A549 (cell line): ENCODE measurements at regions not wholly inside any gene's neighbourhood (a gene's known extent, or its start where the extent isn't known, plus 50 kb on each side); places are given as distances from the start of the nearest gene placed in this dataset.

Experiments used
- ATAC-seq, 2 experiments: fragments of 200-7000 bp in 1 of 2; fragments of >200 bp in 1 of 2; cut with Nextera tagmentation in 1 of 2; cut with Tn5 transposase in 1 of 2; 3 replicates each; pipeline versions ENCODE4 v1.8.0 to v1.9.1; 2018 to 2020; ENCODE audit warnings: mild to moderate bottlenecking in 1 of 2, moderate library complexity in 1 of 2
- CTCF ChIA-PET: fragments of 300-600 bp; sonication (Branson Sonifier 250); formaldehyde crosslinking; extraction: SDS; loops from one replicate; lab custom pipeline; 2021; ENCODE audit warnings: antibody characterized with exemption, inconsistent platforms; lab: Yijun Ruan, JAX
- POLR2A ChIA-PET: fragments of 350-600 bp; formaldehyde crosslinking; extraction: SDS; loops from one replicate; lab custom pipeline; 2021; ENCODE audit warnings: antibody characterized with exemption, inconsistent platforms; lab: Yijun Ruan, JAX
- DNase-seq, 2 experiments: peaks; one replicate each; pipeline versions ENCODE4 v3.0.0 to v3.0.0-alpha.2; 2011 to 2016; ENCODE audit warnings: low read depth in 1 of 2, low spot score in 1 of 2
- FAIRE-seq: peaks from 2 replicates; lab custom pipeline; 2011; peaks lifted over from hg19 to GRCh38; lab: Jason Lieb, UNC
- H3K27ac ChIP-seq, 2 experiments: fragments of >200 bp; sonication (Bioruptor Twin); formaldehyde crosslinking; 3 replicates each; pipeline ENCODE4 v1.5.1; 2016 to 2017
- H3K4me1 ChIP-seq: fragments of >200 bp; sonication (Bioruptor Twin); formaldehyde crosslinking; 3 replicates; pipeline ENCODE4 v1.6.1; 2016
- H3K4me2 ChIP-seq: fragments of >200 bp; sonication (Bioruptor Twin); formaldehyde crosslinking; 3 replicates; pipeline ENCODE4 v1.6.1; 2016
- H3K4me3 ChIP-seq: fragments of >200 bp; sonication (Bioruptor Twin); formaldehyde crosslinking; 3 replicates; pipeline ENCODE4 v1.5.1; 2016
- H3K9me3 ChIP-seq: fragments of >200 bp; sonication (Bioruptor Twin); formaldehyde crosslinking; 3 replicates; pipeline ENCODE4 v1.6.1; 2016
- BHLHE40 ChIP-seq: IDR thresholded peaks from 2 replicates; pipeline ENCODE4 v1.6.1; 2012; ENCODE audit warnings: low read depth, low read length, inconsistent platforms
- CBX2 ChIP-seq: fragments of 200-600 bp; sonication (generic); IDR thresholded peaks from 2 replicates; pipeline ENCODE4 v1.6.1; 2016; ENCODE audit warnings: low read depth, mild to moderate bottlenecking, borderline replicate concordance
- CBX8 ChIP-seq: fragments of 200-600 bp; sonication (generic); IDR thresholded peaks from 2 replicates; pipeline ENCODE4 v1.6.1; 2016
- CEBPB ChIP-seq, 2 experiments: fragments of >200 bp in 1 of 2; sonication (Bioruptor Twin) in 1 of 2; formaldehyde crosslinking in 1 of 2; IDR thresholded peaks; 2 replicates each; pipeline ENCODE4 v1.6.1; 2012 to 2016
- CHD2 ChIP-seq: fragments of 150-350 bp; IDR thresholded peaks from 2 replicates; pipeline ENCODE4 v1.6.1; 2014; ENCODE audit warnings: low read length; ENCODE audit not compliant: partially characterized antibody
- EHMT2 ChIP-seq: fragments of 200-600 bp; sonication (generic); IDR thresholded peaks from 2 replicates; pipeline ENCODE4 v1.6.1; 2016; ENCODE audit warnings: antibody characterized with exemption, low read depth, mild to moderate bottlenecking, moderate library complexity
- EP300 ChIP-seq, 2 experiments: fragments of >200 bp; sonication (Bioruptor Twin); formaldehyde crosslinking; IDR thresholded peaks; 2 replicates in 1 of 2; 3 replicates in 1 of 2; pipeline ENCODE4 v1.6.1; 2016 to 2017
- FOSL2 ChIP-seq, 2 experiments: fragments of 450-650 bp in 1 of 2; fragments of >200 bp in 1 of 2; sonication (Bioruptor Twin) in 1 of 2; formaldehyde crosslinking; IDR thresholded peaks; 2 replicates each; pipeline versions ENCODE4 v1.5.0 to v1.6.1; 2016 to 2020; ENCODE audit warnings: mild to moderate bottlenecking in 1 of 2, moderate library complexity in 1 of 2
- HDAC2 ChIP-seq: fragments of 200-600 bp; sonication (generic); IDR thresholded peaks from 2 replicates; pipeline ENCODE4 v1.6.1; 2016
- HEYL ChIP-seq: fragments of 250-450 bp; sonication (Bioruptor Pico); IDR thresholded peaks from 2 replicates; pipeline ENCODE4 v1.8.0; 2021; ENCODE audit warnings: mild to moderate bottlenecking, moderate library complexity
- HMGXB4 ChIP-seq: fragments of 250-450 bp; sonication (Bioruptor Pico); IDR thresholded peaks from 2 replicates; pipeline ENCODE4 v1.5.0; 2021; ENCODE audit warnings: mild to moderate bottlenecking, moderate library complexity, borderline replicate concordance
- HOXB13 ChIP-seq: fragments of 250-450 bp; sonication (Bioruptor Pico); IDR thresholded peaks from 2 replicates; pipeline ENCODE4 v1.5.0; 2020; ENCODE audit warnings: low read depth, mild to moderate bottlenecking, moderate library complexity
- JUNB ChIP-seq: fragments of >200 bp; sonication (Bioruptor Twin); formaldehyde crosslinking; IDR thresholded peaks from 2 replicates; pipeline ENCODE4 v1.6.1; 2016
- KDM1A ChIP-seq: fragments of 200-600 bp; sonication (generic); IDR thresholded peaks from 2 replicates; pipeline ENCODE4 v1.6.1; 2016; ENCODE audit warnings: low read depth, mild to moderate bottlenecking
- KDM5A ChIP-seq: fragments of 200-600 bp; sonication (generic); IDR thresholded peaks from 2 replicates; pipeline ENCODE4 v1.6.1; 2016; ENCODE audit warnings: antibody characterized with exemption, mild to moderate bottlenecking
- MAFK ChIP-seq: fragments of 450-650 bp; IDR thresholded peaks from 2 replicates; pipeline ENCODE4 v1.6.1; 2014; ENCODE audit not compliant: partially characterized antibody
- MAZ ChIP-seq: fragments of 150-350 bp; IDR thresholded peaks from 2 replicates; pipeline ENCODE4 v1.6.1; 2014; ENCODE audit warnings: antibody characterized with exemption, low read depth, low read length, borderline replicate concordance
- MYC ChIP-seq: IDR thresholded peaks from 2 replicates; pipeline ENCODE4 v1.6.1; 2012; ENCODE audit warnings: mild to moderate bottlenecking, inconsistent platforms, low read length, improper control_type of control experiment, borderline replicate concordance
- NPAS2 ChIP-seq: fragments of 250-450 bp; sonication (Bioruptor Pico); IDR thresholded peaks from 2 replicates; pipeline ENCODE4 v1.8.0; 2022; ENCODE audit warnings: mild to moderate bottlenecking, moderate library complexity, borderline replicate concordance
- NR3C1 ChIP-seq: fragments of >200 bp; sonication (Bioruptor Twin); formaldehyde crosslinking; IDR thresholded peaks from 3 replicates; pipeline ENCODE4 v1.6.1; 2017
- PBX3 ChIP-seq: IDR thresholded peaks from 2 replicates; pipeline ENCODE4 v1.6.1; 2012
- POLR2AphosphoS2 ChIP-seq: conservative IDR thresholded peaks from 2 replicates; pipeline ENCODE4 v1.6.1; 2012; ENCODE audit warnings: low read length, improper control_type of control experiment, inconsistent platforms
- RNF2 ChIP-seq: fragments of 200-600 bp; sonication (generic); IDR thresholded peaks from 2 replicates; pipeline ENCODE4 v1.6.1; 2016; ENCODE audit warnings: low read depth, mild to moderate bottlenecking, antibody characterized with exemption, moderate library complexity, borderline replicate concordance
- TFCP2L1 ChIP-seq: fragments of 250-450 bp; sonication (Bioruptor Pico); IDR thresholded peaks from 2 replicates; pipeline ENCODE4 v1.5.0; 2021; ENCODE audit warnings: mild to moderate bottlenecking
- ZC3H11A ChIP-seq: fragments of 450-650 bp; IDR thresholded peaks from 2 replicates; pipeline ENCODE4 v1.6.1; 2014; ENCODE audit warnings: antibody characterized with exemption, mild to moderate bottlenecking
- ZFP36 ChIP-seq: fragments of 450-650 bp; IDR thresholded peaks from 2 replicates; pipeline ENCODE4 v1.6.1; 2014; ENCODE audit warnings: borderline replicate concordance; ENCODE audit not compliant: partially characterized antibody
- ZNF302 ChIP-seq: fragments of 250-450 bp; sonication (Bioruptor Pico); IDR thresholded peaks from 2 replicates; pipeline ENCODE4 v1.9.0; 2021; ENCODE audit warnings: inconsistent platforms, mild to moderate bottlenecking, moderate library complexity
- ZSCAN20 ChIP-seq: fragments of 250-450 bp; sonication (Bioruptor Pico); IDR thresholded peaks from 2 replicates; pipeline ENCODE4 v1.8.0; 2022; ENCODE audit warnings: mild to moderate bottlenecking, moderate library complexity
- WGBS: methylation state at CpG from one replicate; pipeline ENCODE4 v1.1.6; 2017; ENCODE audit errors: missing lambda C conversion rate; 5-methylcytosine and 5-hydroxymethylcytosine counted together
- TF ChIP-seq, protein P1 (sequence below): IDR thresholded peaks from 2 replicates; pipeline ENCODE4 v1.6.1; 2012; ENCODE audit warnings: low read depth, borderline replicate concordance
- TF ChIP-seq, protein P2 (sequence below): fragments of >200 bp; sonication (Bioruptor Twin); formaldehyde crosslinking; IDR thresholded peaks from 2 replicates; pipeline ENCODE4 v1.6.1; 2016

GRCh38 chr7:52639981-52640380, 395.5 kb upstream of the POM121L12 start:
- Histone ChIP-seq H3K27ac (no peak overlapping the region), H3K4me2 (no peak overlapping the region)
- no peak for FAIRE-seq
- no peak for ATAC-seq
- POLR2A ChIA-PET = no interaction called here
- CTCF ChIA-PET = no interaction called here
- no peak for DNase-seq
- TF ChIP-seq CBX2 (no peak), EP300 (IDR thresholded peaks at IDR 0.05) (no peak)
- TF ChIP-seq, all 56 proteins: peak for 0
- H3K4me1 ChIP-seq = no peaks in the 10 kb centered on the region
- 2% methylated on average over 4 of the region's 4 CpGs for WGBS
- H3K9me3 ChIP-seq = no peaks in the 10 kb centered on the region; the same call in 2 of the 3 replicates
- no peak overlapping the region for H3K4me3 ChIP-seq

GRCh38 chr7:52639126-52639525, 396.3 kb upstream of the POM121L12 start:
- ATAC-seq (no peak), FAIRE-seq (no peak), DNase-seq (no peak)
- Histone ChIP-seq H3K27ac (no peak overlapping the region), H3K4me1 (no peaks in the 10 kb centered on the region), H3K9me3 (no peaks in the 10 kb centered on the region; the same call in 2 of the 3 replicates), H3K4me3 (no peak overlapping the region), H3K4me2 (no peak overlapping the region)
- POLR2A ChIA-PET = no interaction called here
- TF ChIP-seq TFCP2L1 (CRISPR knock-in tag) (no peak), ZSCAN20 (CRISPR knock-in tag) (no peak), JUNB (no peak), PBX3 (no peak), POLR2AphosphoS2 (no peak), KDM1A (no peak), EHMT2 (no peak), MAFK (no peak), ZNF302 (CRISPR knock-in tag) (no peak), FOSL2 (IDR thresholded peaks at IDR 0.05) (no peak), FOSL2 (CRISPR knock-in tag; IDR thresholded peaks at IDR 0.05) (no peak), RNF2 (no peak), MAZ (no peak), CBX2 (no peak)
- TF ChIP-seq, protein P1, sequence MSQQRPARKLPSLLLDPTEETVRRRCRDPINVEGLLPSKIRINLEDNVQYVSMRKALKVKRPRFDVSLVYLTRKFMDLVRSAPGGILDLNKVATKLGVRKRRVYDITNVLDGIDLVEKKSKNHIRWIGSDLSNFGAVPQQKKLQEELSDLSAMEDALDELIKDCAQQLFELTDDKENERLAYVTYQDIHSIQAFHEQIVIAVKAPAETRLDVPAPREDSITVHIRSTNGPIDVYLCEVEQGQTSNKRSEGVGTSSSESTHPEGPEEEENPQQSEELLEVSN = no peak
- CTCF ChIA-PET = no interaction called here

DNA sequence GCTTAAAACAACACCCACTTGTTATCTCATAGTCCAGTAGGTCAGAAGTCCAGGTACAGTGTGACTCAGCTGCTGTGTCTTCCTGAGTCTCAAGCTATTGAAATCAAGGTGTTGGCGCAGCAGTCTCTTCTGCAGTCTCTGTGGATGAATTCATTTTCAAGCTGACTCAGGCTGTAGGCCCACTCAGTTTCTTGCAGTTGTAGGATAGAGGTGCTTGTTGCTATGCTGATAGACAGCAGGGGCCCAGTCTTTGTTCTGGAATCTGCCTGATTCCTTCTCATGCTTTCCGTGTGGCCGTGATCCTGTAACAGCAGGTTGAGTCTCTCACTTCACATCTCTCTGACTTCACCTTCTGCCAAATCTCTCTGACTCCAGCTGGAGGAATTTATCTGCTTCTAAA, 400.4 kb upstream of the POM121L12 start:
- H3K4me1 ChIP-seq = no peaks in the 10 kb centered on the region
- CTCF ChIA-PET = no interaction called here
- no peak for FAIRE-seq
- DNase-seq = no peak
- 35% methylated on average over 3 of the region's 3 CpGs for WGBS
- no peak overlapping the region for H3K4me3 ChIP-seq
- H3K27ac ChIP-seq = no peak overlapping the region
- no peaks in the 10 kb centered on the region; the same call in 1 of the 3 replicates for H3K9me3 ChIP-seq
- no peak overlapping the region for H3K4me2 ChIP-seq
- no peak for ATAC-seq
- TF ChIP-seq HMGXB4 (CRISPR knock-in tag) (no peak), RNF2 (no peak), JUNB (no peak), ZNF302 (CRISPR knock-in tag) (no peak), CHD2 (no peak), KDM5A (no peak), HOXB13 (no peak), HEYL (no peak), ZSCAN20 (CRISPR knock-in tag) (no peak), HDAC2 (no peak), ZFP36 (no peak), POLR2AphosphoS2 (no peak), NPAS2 (no peak), MYC (no peak), ZC3H11A (no peak), NR3C1 (no peak), CEBPB (IDR thresholded peaks at IDR 0.05) (no peak), CBX8 (no peak), BHLHE40 (no peak)
- TF ChIP-seq, protein P2, sequence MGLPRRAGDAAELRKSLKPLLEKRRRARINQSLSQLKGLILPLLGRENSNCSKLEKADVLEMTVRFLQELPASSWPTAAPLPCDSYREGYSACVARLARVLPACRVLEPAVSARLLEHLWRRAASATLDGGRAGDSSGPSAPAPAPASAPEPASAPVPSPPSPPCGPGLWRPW = no peak
- POLR2A ChIA-PET = no interaction called here
